Uterus (tissue), 2 donors: ENCODE measurements at regions not wholly inside any gene's neighbourhood (a gene's known extent, or its start where the extent isn't known, plus 50 kb on each side); places are given as distances from the start of the nearest gene placed in this dataset.

Experiments
- POLR2A ChIP-seq, 2 donors: fragments of 450-650 bp; IDR thresholded peaks; one replicate each; pipeline ENCODE4 v1.6.1; 2016; ENCODE audit warnings: antibody characterized with exemption in 2 of 2, mild to moderate bottlenecking in 1 of 2, moderate library complexity in 1 of 2
- TF ChIP-seq, protein P1 (sequence below), 4 experiments: fragments of 200-600 bp in 2 of 4; fragments of 450-650 bp in 2 of 4; sonication (generic) in 2 of 4; IDR thresholded peaks; one replicate each; pipeline ENCODE4 v1.5.1; 2016 to 2019; ENCODE audit warnings: antibody characterized with exemption in 4 of 4, mild to moderate bottlenecking in 2 of 4, moderate library complexity in 1 of 4

DNA sequence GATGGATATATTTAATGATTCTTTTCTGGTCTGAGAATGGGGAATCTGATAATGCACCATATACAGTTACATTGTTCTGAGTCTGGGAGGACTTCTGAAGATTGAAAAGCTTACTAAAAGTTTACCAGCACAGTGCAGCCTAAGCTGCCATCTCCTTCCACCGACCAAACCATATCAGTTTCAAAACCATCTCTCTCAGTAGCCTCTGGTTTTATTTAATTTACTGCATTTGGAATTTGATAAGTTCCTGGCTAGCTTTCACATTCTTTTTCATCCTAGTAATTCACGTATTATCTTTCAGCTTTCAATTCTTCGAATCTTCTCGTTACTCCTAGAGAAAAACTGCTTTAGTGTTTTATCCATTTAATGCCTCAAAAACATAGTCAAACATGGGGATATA lies 181.4 kb upstream of the HCCS start:
- TF ChIP-seq, protein P1, sequence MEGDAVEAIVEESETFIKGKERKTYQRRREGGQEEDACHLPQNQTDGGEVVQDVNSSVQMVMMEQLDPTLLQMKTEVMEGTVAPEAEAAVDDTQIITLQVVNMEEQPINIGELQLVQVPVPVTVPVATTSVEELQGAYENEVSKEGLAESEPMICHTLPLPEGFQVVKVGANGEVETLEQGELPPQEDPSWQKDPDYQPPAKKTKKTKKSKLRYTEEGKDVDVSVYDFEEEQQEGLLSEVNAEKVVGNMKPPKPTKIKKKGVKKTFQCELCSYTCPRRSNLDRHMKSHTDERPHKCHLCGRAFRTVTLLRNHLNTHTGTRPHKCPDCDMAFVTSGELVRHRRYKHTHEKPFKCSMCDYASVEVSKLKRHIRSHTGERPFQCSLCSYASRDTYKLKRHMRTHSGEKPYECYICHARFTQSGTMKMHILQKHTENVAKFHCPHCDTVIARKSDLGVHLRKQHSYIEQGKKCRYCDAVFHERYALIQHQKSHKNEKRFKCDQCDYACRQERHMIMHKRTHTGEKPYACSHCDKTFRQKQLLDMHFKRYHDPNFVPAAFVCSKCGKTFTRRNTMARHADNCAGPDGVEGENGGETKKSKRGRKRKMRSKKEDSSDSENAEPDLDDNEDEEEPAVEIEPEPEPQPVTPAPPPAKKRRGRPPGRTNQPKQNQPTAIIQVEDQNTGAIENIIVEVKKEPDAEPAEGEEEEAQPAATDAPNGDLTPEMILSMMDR (IDR thresholded peaks at IDR 0.05): no peak
- TF ChIP-seq POLR2A (IDR thresholded peaks at IDR 0.05): no peak
